ENCODE measurements at regions not wholly inside any gene's neighbourhood (a gene's known extent, or its start where the extent isn't known, plus 50 kb on each side); places are given as distances from the start of the nearest gene placed in this dataset.

- Histone ChIP-seq H3K4me1 (no peaks in the 10 kb centered on the region), H3K27me3 (no peaks in the 10 kb centered on the region), H3K36me3 (no peaks in the 10 kb centered on the region), H3K4me3 (no peak overlapping the region), H3K9me3 (no peaks in the 10 kb centered on the region), H3K27ac (no peak overlapping the region)
- TF ChIP-seq POLR2AphosphoS5 (IDR thresholded peaks at IDR 0.05; ENCODE audit: insufficient read depth in 1 of 2, low read depth in 1 of 2) (no peak), POLR2A (IDR thresholded peaks at IDR 0.05) (no peak)
- TF ChIP-seq, protein P1, sequence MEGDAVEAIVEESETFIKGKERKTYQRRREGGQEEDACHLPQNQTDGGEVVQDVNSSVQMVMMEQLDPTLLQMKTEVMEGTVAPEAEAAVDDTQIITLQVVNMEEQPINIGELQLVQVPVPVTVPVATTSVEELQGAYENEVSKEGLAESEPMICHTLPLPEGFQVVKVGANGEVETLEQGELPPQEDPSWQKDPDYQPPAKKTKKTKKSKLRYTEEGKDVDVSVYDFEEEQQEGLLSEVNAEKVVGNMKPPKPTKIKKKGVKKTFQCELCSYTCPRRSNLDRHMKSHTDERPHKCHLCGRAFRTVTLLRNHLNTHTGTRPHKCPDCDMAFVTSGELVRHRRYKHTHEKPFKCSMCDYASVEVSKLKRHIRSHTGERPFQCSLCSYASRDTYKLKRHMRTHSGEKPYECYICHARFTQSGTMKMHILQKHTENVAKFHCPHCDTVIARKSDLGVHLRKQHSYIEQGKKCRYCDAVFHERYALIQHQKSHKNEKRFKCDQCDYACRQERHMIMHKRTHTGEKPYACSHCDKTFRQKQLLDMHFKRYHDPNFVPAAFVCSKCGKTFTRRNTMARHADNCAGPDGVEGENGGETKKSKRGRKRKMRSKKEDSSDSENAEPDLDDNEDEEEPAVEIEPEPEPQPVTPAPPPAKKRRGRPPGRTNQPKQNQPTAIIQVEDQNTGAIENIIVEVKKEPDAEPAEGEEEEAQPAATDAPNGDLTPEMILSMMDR (IDR thresholded peaks at IDR 0.05): no peak
- DNase-seq (ENCODE audit: extremely low spot score in 2 of 2): no peak
- intact Hi-C loops (cut with DNase I): no loop called here
Observed at GRCh38 chr19:31562966-31563612, 213.9 kb upstream of the TSHZ3 start.

DNA sequence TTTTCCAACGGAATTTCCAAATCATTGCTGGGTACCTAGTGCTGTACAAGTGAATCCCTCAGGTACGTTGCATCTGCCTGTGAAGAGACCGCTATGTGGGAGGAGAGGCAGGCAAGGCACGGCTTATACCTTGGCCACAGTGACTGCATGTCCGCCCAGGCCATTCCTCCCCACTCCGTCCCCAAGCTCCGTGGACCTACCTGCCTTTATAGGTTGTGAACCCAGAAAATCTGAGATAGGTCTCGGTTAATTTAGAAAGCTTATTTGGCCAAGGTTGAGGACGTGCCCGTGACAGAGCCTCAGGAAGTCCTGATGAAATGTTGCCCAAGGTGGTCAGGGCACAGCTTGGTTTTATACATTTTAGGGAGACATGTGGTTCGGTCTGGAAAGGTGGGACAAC, 218.5 kb upstream of the TSHZ3 start:
- Histone ChIP-seq H3K4me3 (no peak overlapping the region), H3K9me3 (no peaks in the 10 kb centered on the region), H3K27ac (no peak overlapping the region), H3K36me3 (no peaks in the 10 kb centered on the region), H3K4me1 (no peaks in the 10 kb centered on the region), H3K27me3 (no peaks in the 10 kb centered on the region)
- DNase-seq (ENCODE audit: extremely low spot score in 2 of 2): peak in 1 of 2 donors; percentile 31
- intact Hi-C loops (cut with DNase I): no loop called here
- TF ChIP-seq POLR2A (IDR thresholded peaks at IDR 0.05): no peak

DNA sequence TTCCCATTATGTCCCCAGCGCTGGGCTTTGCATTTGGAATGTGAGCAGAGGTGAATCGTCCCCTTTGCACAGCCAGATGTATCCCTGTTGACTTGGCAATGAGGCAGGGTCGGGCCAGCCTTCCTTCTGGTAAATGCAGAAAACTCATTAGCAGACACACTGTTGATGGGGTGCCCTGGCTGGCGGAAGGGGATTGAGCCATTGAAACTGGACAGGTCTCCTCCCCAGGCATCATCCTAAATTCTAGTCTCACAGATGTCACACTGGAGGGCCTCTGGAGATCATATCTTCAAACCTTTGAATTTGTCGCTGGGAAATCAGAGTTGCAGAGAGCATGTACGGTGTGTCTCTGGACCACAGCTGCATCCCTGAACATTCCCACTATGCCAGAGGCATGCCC, 219.5 kb upstream of the TSHZ3 start:
- Histone ChIP-seq H3K27ac (no peak overlapping the region), H3K4me3 (no peak overlapping the region), H3K9me3 (no peaks in the 10 kb centered on the region), H3K4me1 (no peaks in the 10 kb centered on the region), H3K27me3 (no peaks in the 10 kb centered on the region), H3K36me3 (no peaks in the 10 kb centered on the region)
- TF ChIP-seq, protein P1 (IDR thresholded peaks at IDR 0.05): no peak
- TF ChIP-seq POLR2AphosphoS5 (IDR thresholded peaks at IDR 0.05; ENCODE audit: insufficient read depth in 1 of 2, low read depth in 1 of 2) (no peak), POLR2A (IDR thresholded peaks at IDR 0.05) (no peak)
- peak in 1 of 2 donors; percentile 91 for DNase-seq (ENCODE audit: extremely low spot score in 2 of 2)
- intact Hi-C loops (cut with DNase I): no loop called here

DNA sequence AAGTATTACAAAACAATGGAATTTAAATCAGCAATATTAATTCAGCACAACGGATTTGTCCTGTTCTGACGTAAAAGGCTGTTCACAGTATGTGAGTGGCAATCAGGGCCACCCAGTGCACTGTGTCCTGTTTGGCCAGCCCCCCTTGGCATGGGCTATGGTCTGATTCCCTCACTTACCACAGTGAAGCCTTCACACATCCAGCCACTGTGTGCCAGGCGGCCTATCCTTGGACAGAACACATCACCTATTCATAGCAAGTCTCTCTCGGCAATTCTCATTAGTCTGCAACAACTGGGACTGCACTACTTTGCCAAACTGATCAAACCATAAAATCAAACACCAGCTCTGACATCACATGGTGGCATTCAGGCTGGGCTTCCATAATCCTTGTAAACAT, 221.5 kb upstream of the TSHZ3 start:
- TF ChIP-seq POLR2AphosphoS5 (IDR thresholded peaks at IDR 0.05; ENCODE audit: insufficient read depth in 1 of 2, low read depth in 1 of 2): no peak
- TF ChIP-seq, protein P1 (IDR thresholded peaks at IDR 0.05): no peak
- no peak for TF ChIP-seq POLR2A (IDR thresholded peaks at IDR 0.05)
- H3K9me3 ChIP-seq: no peaks in the 10 kb centered on the region
- no peak overlapping the region for H3K4me3 ChIP-seq
- no peaks in the 10 kb centered on the region for H3K27me3 ChIP-seq
- intact Hi-C loops (cut with DNase I): no loop called here
- no peak overlapping the region for H3K27ac ChIP-seq
- no peaks in the 10 kb centered on the region for H3K36me3 ChIP-seq
- peak in 1 of 2 donors; percentile 49 for DNase-seq (ENCODE audit: extremely low spot score in 2 of 2)
- no peaks in the 10 kb centered on the region for H3K4me1 ChIP-seq

DNA sequence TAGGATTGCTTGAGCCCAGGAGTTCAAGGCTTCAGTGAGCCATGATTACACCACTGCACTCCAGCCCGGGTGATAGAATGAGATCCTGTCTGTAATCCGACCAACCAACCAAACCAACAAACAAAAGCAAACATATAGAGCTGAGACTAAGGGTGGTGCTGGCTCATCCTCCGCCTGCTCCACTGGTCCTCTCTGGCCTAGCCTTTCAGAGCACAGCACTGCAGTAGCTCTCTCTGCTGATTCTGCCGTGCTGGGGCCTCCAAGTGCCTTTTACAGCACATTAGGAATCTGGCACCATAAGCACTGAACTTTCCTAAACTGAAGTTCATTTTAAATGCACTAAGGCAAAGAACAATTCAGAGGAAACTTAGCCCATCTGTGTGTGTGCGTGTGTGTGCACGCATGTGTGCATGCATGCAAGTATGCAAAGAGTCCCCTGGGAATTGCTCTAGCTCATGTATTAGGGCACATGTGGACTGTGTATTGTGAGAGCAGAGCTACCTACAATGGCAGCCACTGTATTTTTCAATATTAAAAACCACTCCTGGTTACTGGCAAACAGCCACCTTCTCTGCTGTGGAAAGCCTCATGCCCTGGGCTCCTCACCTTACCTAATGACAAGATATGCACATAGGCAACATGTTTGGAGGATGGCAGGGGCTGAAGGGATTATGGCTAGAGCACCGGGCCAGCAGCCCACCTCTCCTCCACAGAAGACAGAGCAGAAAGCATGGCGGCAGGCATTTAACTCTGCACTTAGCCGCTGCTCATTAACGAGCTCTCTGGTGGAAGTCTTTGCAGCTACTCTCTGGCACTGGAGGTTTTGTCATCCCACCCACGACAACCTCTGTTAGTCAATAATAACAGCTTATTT, 223.1 kb upstream of the TSHZ3 start:
- Histone ChIP-seq H3K4me3 (no peak overlapping the region), H3K27ac (no peak overlapping the region), H3K27me3 (no peaks in the 10 kb centered on the region), H3K36me3 (no peaks in the 10 kb centered on the region), H3K4me1 (no peaks in the 10 kb centered on the region), H3K9me3 (no peaks in the 10 kb centered on the region)
- TF ChIP-seq, protein P1 (IDR thresholded peaks at IDR 0.05): no peak
- TF ChIP-seq POLR2A (IDR thresholded peaks at IDR 0.05): no peak
- no peak for TF ChIP-seq POLR2AphosphoS5 (IDR thresholded peaks at IDR 0.05; ENCODE audit: insufficient read depth in 1 of 2, low read depth in 1 of 2)
- DNase-seq (ENCODE audit: extremely low spot score in 2 of 2): peak; percentile 54 to 55
- intact Hi-C loops (cut with DNase I): no loop called here
